HepG2 (cell line): ENCODE measurements at regions not wholly inside any gene's neighbourhood (a gene's known extent, or its start where the extent isn't known, plus 50 kb on each side); places are given as distances from the start of the nearest gene placed in this dataset.

ENCODE experiments used
- KDM4B ChIP-seq: sonication (generic); formaldehyde crosslinking; IDR thresholded peaks from 2 replicates; pipeline ENCODE4 v1.4.0; 2020; ENCODE audit warnings: missing genetic modification reagents
- MEIS1 ChIP-seq: sonication (generic); formaldehyde crosslinking; IDR thresholded peaks from 2 replicates; pipeline ENCODE4 v1.9.0; 2021; ENCODE audit warnings: mild to moderate bottlenecking, missing genetic modification reagents, moderate library complexity, borderline replicate concordance
- POLR2AphosphoS2 ChIP-seq: IDR thresholded peaks from 2 replicates; pipeline ENCODE4 v1.6.1; 2011; ENCODE audit warnings: low read depth, low read length, improper control_type of control experiment
- ZNF354B ChIP-seq: sonication (generic); formaldehyde crosslinking; IDR thresholded peaks from 2 replicates; pipeline ENCODE4 v1.8.0; 2022; ENCODE audit warnings: mild to moderate bottlenecking, missing genetic modification reagents
- ZNF382 ChIP-seq: sonication (generic); formaldehyde crosslinking; IDR thresholded peaks from 2 replicates; pipeline ENCODE4 v1.5.0; 2020; ENCODE audit warnings: missing genetic modification reagents, mild to moderate bottlenecking, borderline replicate concordance

DNA sequence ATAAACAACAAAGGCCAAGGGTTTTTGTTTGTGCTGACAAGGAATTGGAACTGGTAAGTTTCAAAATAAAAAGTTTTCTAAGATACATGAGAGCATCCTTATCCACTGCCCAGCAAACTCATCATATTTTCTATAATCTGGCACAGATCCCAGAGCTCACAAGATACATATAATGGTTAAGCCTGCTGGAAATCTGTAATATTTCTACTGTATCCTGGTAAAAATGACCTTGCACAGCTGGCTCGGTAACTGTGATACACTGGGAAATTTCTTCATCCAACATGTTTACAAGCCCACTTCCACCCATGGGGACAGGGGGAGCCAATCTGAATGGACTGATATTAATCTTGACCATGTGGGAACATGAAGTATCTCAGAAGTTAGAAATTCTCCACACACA is 425.4 kb upstream of the MMADHC start:
- TF ChIP-seq MEIS1 (no peak), ZNF354B (no peak), POLR2AphosphoS2 (no peak), KDM4B (CRISPR knock-in tag) (no peak), ZNF382 (CRISPR knock-in tag) (no peak)
